ENCODE measurements at regions not wholly inside any gene's neighbourhood (a gene's known extent, or its start where the extent isn't known, plus 50 kb on each side); places are given as distances from the start of the nearest gene placed in this dataset.

- no peak overlapping the region for H3K4me2 ChIP-seq (ENCODE audit: low read depth, low read length)
- POLR2A ChIA-PET (ENCODE audit: unreplicated experiment) = no interaction called here
Measured at GRCh38 chr9:108636013-108636412, 219.8 kb downstream of the ACTL7B start.

More at GRCh38 chr9:108636013-108636412, 219.8 kb downstream of the ACTL7B start:
- Histone ChIP-seq H3K23ac (ENCODE audit: low read depth, low read length) (no peak overlapping the region), H2BK20ac (ENCODE audit: low read depth, low read length) (no peak overlapping the region), H2BK120ac (ENCODE audit: low read depth, low read length) (no peak overlapping the region), H4K91ac (ENCODE audit: insufficient read depth, low read depth, low read length) (no peak overlapping the region), H3K18ac (ENCODE audit: low read depth, low read length) (no peak overlapping the region), H2BK5ac (ENCODE audit: low read depth, low read length, poor library complexity, severe bottlenecking) (no peak overlapping the region), H4K8ac (ENCODE audit: low read depth in 2 of 2, low read length in 2 of 2) (no peak overlapping the region), H3K79me1 (ENCODE audit: low read depth in 1 of 2, low read length in 2 of 2) (no peaks in the 10 kb centered on the region), H3K14ac (replicated peaks; ENCODE audit: low read depth, low read length) (no peak overlapping the region), H3K9ac (ENCODE audit: low read depth, low read length) (no peak overlapping the region), H3K4ac (ENCODE audit: low read depth, low read length) (no peak overlapping the region), H3K27ac (ENCODE audit: insufficient read depth, low read length) (no peak overlapping the region), H3K4me3 (ENCODE audit: insufficient read depth, low read depth, low read length) (no peak overlapping the region), H4K20me1 (ENCODE audit: insufficient read depth, low read length) (no peaks in the 10 kb centered on the region), H3K36me3 (ENCODE audit: control insufficient read depth, insufficient read depth, low read length) (no peaks in the 10 kb centered on the region), H2BK15ac (ENCODE audit: low read depth, low read length) (no peak overlapping the region), H3K9me3 (ENCODE audit: control insufficient read depth, insufficient read depth, low read length) (no peaks in the 10 kb centered on the region), H3K9me1 (ENCODE audit: insufficient read depth, low read length) (no peaks in the 10 kb centered on the region), H2AFZ (replicated peaks; ENCODE audit: low read length, poor library complexity) (no peak overlapping the region), H2AK9ac (replicated peaks; ENCODE audit: low read depth, low read length, poor library complexity) (no peak overlapping the region), H3K4me1 (ENCODE audit: control insufficient read depth, insufficient read depth, low read length) (no peaks in the 10 kb centered on the region), H3K27me3 (ENCODE audit: control insufficient read depth, insufficient read depth, low read length) (0 out of 2 replicates have a peak, but pooled peaks cover 2% of the 10 kb centered on the region), H3K56ac (ENCODE audit: extremely low read depth, insufficient read depth, low read length) (no peak overlapping the region), H2AK5ac (ENCODE audit: low read depth, low read length) (no peak overlapping the region), H4K5ac (ENCODE audit: low read depth, low read length) (no peak overlapping the region)
- BruUV-seq (replicated peaks) = no TSS peak
- no CpG with 5 or more reads among the region's 2 CpGs for WGBS, 2 experiments (ENCODE audit: extremely low coverage in 2 of 2, insufficient read length in 1 of 2)
- DNase-seq = no peak
- CTCF ChIA-PET = no interaction called here
- no peak for ATAC-seq (ENCODE audit: low read depth)
- dilution Hi-C loops (cut with HindIII; ENCODE audit: low sequenced_read_pairs, unreplicated experiment) = no loop called here
- TF ChIP-seq MAFK (IDR thresholded peaks at IDR 0.05; ENCODE audit: low read depth, low read length) (no peak), ELK1 (IDR thresholded peaks at IDR 0.05; ENCODE audit: borderline replicate concordance, low read depth, low read length) (no peak), RFX5 (IDR thresholded peaks at IDR 0.05; ENCODE audit: low read depth, low read length) (no peak), RCOR1 (IDR thresholded peaks at IDR 0.05; ENCODE audit: insufficient replicate concordance, low read length) (no peak), CTCF (conservative IDR thresholded peaks at IDR 0.05; ENCODE audit: low read depth, low read length) (no peak), POLR2A (IDR thresholded peaks at IDR 0.05; ENCODE audit: low read depth, low read length) (no peak), SMC3 (IDR thresholded peaks at IDR 0.05; ENCODE audit: low read depth, low read length) (no peak), USF2 (IDR thresholded peaks at IDR 0.05; ENCODE audit: low read depth, low read length) (no peak), NFE2L2 (IDR thresholded peaks at IDR 0.05; ENCODE audit: low read depth, low read length) (no peak), MXI1 (IDR thresholded peaks at IDR 0.05; ENCODE audit: borderline replicate concordance, low read depth, low read length) (no peak), MAZ (IDR thresholded peaks at IDR 0.05; ENCODE audit: borderline replicate concordance, low read depth, low read length) (no peak), CEBPB (IDR thresholded peaks at IDR 0.05; ENCODE audit: low read depth, low read length) (no peak), RAD21 (IDR thresholded peaks at IDR 0.05; ENCODE audit: low read length) (no peak), BHLHE40 (IDR thresholded peaks at IDR 0.05; ENCODE audit: low read depth, low read length) (no peak), FOS (IDR thresholded peaks at IDR 0.05; ENCODE audit: low read depth, low read length) (no peak)
- in situ Hi-C loops (cut with MboI; ENCODE audit: low sequenced_read_pairs) = no loop called here
- intact Hi-C loops (cut with micrococcal nuclease) = no loop called here
